K562 (cell line): ENCODE measurements at regions not wholly inside any gene's neighbourhood (a gene's known extent, or its start where the extent isn't known, plus 50 kb on each side); places are given as distances from the start of the nearest gene placed in this dataset.

Experiments used
- ATAC-seq: fragments of 200-7000 bp; cut with Tn5 transposase; 3 replicates; pipeline ENCODE4 v1.9.1; 2020; ENCODE audit warnings: moderate library complexity
- BruUV-seq: library from RNA; stranded (reverse); fragments of 400-500 nt; replicated peaks from 2 replicates; lab custom pipeline; 2021; lab: Mats Ljungman, UMichigan
- CTCF ChIA-PET: fragments of 300-600 bp; formaldehyde crosslinking; extraction: SDS; loops from one replicate; lab custom pipeline; 2021; ENCODE audit warnings: low intra/inter-chr PET ratio; lab: Yijun Ruan, JAX
- POLR2A ChIA-PET: fragments of 300-600, 350-650 bp; sonication (Branson Sonifier 250); formaldehyde crosslinking; extraction: SDS; loops from one replicate; lab custom pipeline; 2021; ENCODE audit warnings: antibody characterized with exemption, inconsistent platforms; lab: Yijun Ruan, JAX
- DNase-seq, 4 experiments: peaks; one replicate each; pipeline versions ENCODE4 v3.0.0 to v3.0.0-alpha.2; 2011 to 2018; ENCODE audit warnings: low spot score in 3 of 4, mixed read lengths in 3 of 4; ENCODE audit errors: extremely low read depth in 1 of 4
- FAIRE-seq: peaks from 2 replicates; lab custom pipeline; 2011; peaks lifted over from hg19 to GRCh38; lab: Jason Lieb, UNC
- H2AFZ ChIP-seq: 2 replicates; pipeline ENCODE4 v1.6.0; 2011; ENCODE audit warnings: low read depth, low read length, control low read depth, inconsistent platforms
- H3K27ac ChIP-seq: fragments of 200-600 bp; 3 replicates; pipeline ENCODE4 v1.8.0; 2011; ENCODE audit warnings: low read depth, mild to moderate bottlenecking, control low read depth, inconsistent platforms, low read length, moderate library complexity, mixed read lengths; ENCODE audit errors: extremely low read depth
- H3K27me3 ChIP-seq, 2 experiments: fragments of 300-600 bp in 1 of 2; 2 replicates in 1 of 2; 3 replicates in 1 of 2; pipeline versions ENCODE4 v1.6.0 to v1.8.0; 2011; ENCODE audit warnings: inconsistent platforms in 2 of 2, low read length in 2 of 2, mild to moderate bottlenecking in 1 of 2, mixed read lengths in 1 of 2, moderate library complexity in 1 of 2; ENCODE audit not compliant: control insufficient read depth in 2 of 2, insufficient read depth in 2 of 2
- H3K36me3 ChIP-seq: fragments of 300-600 bp; 3 replicates; pipeline ENCODE4 v1.8.0; 2011; ENCODE audit warnings: mild to moderate bottlenecking, low read length, inconsistent platforms; ENCODE audit not compliant: control insufficient read depth, insufficient read depth
- H3K4me1 ChIP-seq, 2 experiments: fragments of 200-600 bp in 1 of 2; replicated peaks in 1 of 2; 2 replicates in 1 of 2; 3 replicates in 1 of 2; pipeline versions ENCODE4 v1.5.1 to v1.8.0; 2011; ENCODE audit warnings: inconsistent platforms in 2 of 2, low read length in 2 of 2, mild to moderate bottlenecking in 1 of 2, mixed read lengths in 1 of 2, moderate library complexity in 1 of 2; ENCODE audit not compliant: control insufficient read depth in 2 of 2, insufficient read depth in 2 of 2
- H3K4me2 ChIP-seq: 2 replicates; pipeline ENCODE4 v1.6.1; 2011; ENCODE audit warnings: low read length, control low read depth, inconsistent platforms, mixed read lengths; ENCODE audit not compliant: insufficient read depth
- H3K4me3 ChIP-seq: fragments of 200-600 bp; sonication (generic), shearing (Covaris generic); 2 replicates; pipeline ENCODE4 v1.5.1; 2016; ENCODE audit warnings: control low read depth, inconsistent platforms
- H3K79me2 ChIP-seq: fragments of 200-600 bp; 3 replicates; pipeline ENCODE4 v1.8.0; 2011; ENCODE audit warnings: low read length, inconsistent platforms; ENCODE audit not compliant: control insufficient read depth, insufficient read depth
- H3K9ac ChIP-seq, 2 experiments: 2 replicates each; pipeline versions ENCODE4 v1.6.0 to v1.6.1; 2011; ENCODE audit warnings: low read depth in 2 of 2, low read length in 2 of 2, control low read depth in 1 of 2, inconsistent platforms in 1 of 2, mild to moderate bottlenecking in 1 of 2, mixed read lengths in 1 of 2; ENCODE audit not compliant: insufficient read depth in 1 of 2
- H3K9me1 ChIP-seq: one replicate; pipeline ENCODE4 v1.6.0; 2011; ENCODE audit warnings: inconsistent platforms, mild to moderate bottlenecking, low read length, moderate library complexity; ENCODE audit not compliant: control insufficient read depth, insufficient read depth
- H3K9me3 ChIP-seq: replicated peaks from 2 replicates; pipeline ENCODE4 v1.5.1; 2011; ENCODE audit warnings: low read depth, low read length, inconsistent platforms; ENCODE audit not compliant: control insufficient read depth, insufficient read depth
- H4K20me1 ChIP-seq: replicated peaks from 2 replicates; pipeline ENCODE4 v1.6.1; 2011; ENCODE audit warnings: low read length, inconsistent platforms, mixed read lengths; ENCODE audit not compliant: control insufficient read depth, insufficient read depth
- CBX2 ChIP-seq: fragments of 200-600 bp; sonication (generic); IDR thresholded peaks from one replicate; pipeline ENCODE4 v1.6.1; 2012; ENCODE audit warnings: mild to moderate bottlenecking, low read length, inconsistent platforms; ENCODE audit not compliant: insufficient read depth, poor library complexity, severe bottlenecking
- CTCF ChIP-seq, 3 experiments: IDR thresholded peaks in 2 of 3; conservative IDR thresholded peaks in 1 of 3; 2 replicates each; pipeline ENCODE4 v1.5.1; 2011 to 2012; ENCODE audit warnings: low read length in 3 of 3, mild to moderate bottlenecking in 3 of 3, control low read depth in 2 of 3, improper control_type of control experiment in 1 of 3, inconsistent platforms in 1 of 3, low read depth in 1 of 3, mixed read lengths in 1 of 3, moderate library complexity in 1 of 3; ENCODE audit not compliant: insufficient read depth in 2 of 3
- E2F6 ChIP-seq, 2 experiments: IDR thresholded peaks; 2 replicates each; pipeline ENCODE4 v1.6.1; 2011; ENCODE audit warnings: borderline replicate concordance in 1 of 2, control low read depth in 1 of 2, low read depth in 1 of 2, low read length in 1 of 2, mild to moderate bottlenecking in 1 of 2, mixed read lengths in 1 of 2, moderate library complexity in 1 of 2; ENCODE audit not compliant: insufficient read depth in 1 of 2, insufficient read length in 1 of 2, poor library complexity in 1 of 2, severe bottlenecking in 1 of 2; ENCODE audit errors: extremely low read depth in 1 of 2
- GABPB1 ChIP-seq: sonication (generic); formaldehyde crosslinking; IDR thresholded peaks from 2 replicates; pipeline ENCODE4 v1.8.0; 2022; ENCODE audit warnings: mild to moderate bottlenecking, missing genetic modification reagents
- IRF1 ChIP-seq: sonication (generic); formaldehyde crosslinking; IDR thresholded peaks from 2 replicates; pipeline ENCODE4 v1.8.0; 2022; ENCODE audit warnings: missing genetic modification reagents, mild to moderate bottlenecking, borderline replicate concordance
- RAD21 ChIP-seq, 2 experiments: fragments of 250-450 bp in 1 of 2; fragments of 450-650 bp in 1 of 2; sonication (Bioruptor Pico) in 1 of 2; formaldehyde crosslinking in 1 of 2; IDR thresholded peaks in 1 of 2; conservative IDR thresholded peaks in 1 of 2; 2 replicates each; pipeline versions ENCODE4 v1.4.0 to v1.8.0; 2020 to 2022; ENCODE audit warnings: mild to moderate bottlenecking in 2 of 2, moderate library complexity in 1 of 2
- TCF3 ChIP-seq: sonication (generic); formaldehyde crosslinking; IDR thresholded peaks from 2 replicates; pipeline ENCODE4 v1.4.0; 2020; ENCODE audit warnings: mild to moderate bottlenecking, missing genetic modification reagents
- WGBS: fragments of 100-300 bp; shearing (Covaris generic); methylation state at CpG from one replicate; pipeline ENCODE4 v1.1.6; 2016; ENCODE audit warnings: low coverage, mixed read lengths; ENCODE audit not compliant: insufficient coverage; ENCODE audit errors: missing lambda C conversion rate; 5-methylcytosine and 5-hydroxymethylcytosine counted together
- in situ Hi-C: fragments of 300-500 bp; cut with MboI; formaldehyde crosslinking; loops from 4 replicates; pipeline ENCODE4 v1.15.0; 2018; ENCODE audit warnings: inconsistent platforms, mixed read lengths
- intact Hi-C: fragments of 100-400 bp; cut with micrococcal nuclease; formaldehyde crosslinking; loops from 2 replicates; pipeline ENCODE4 v1.14.2; 2022

DNA sequence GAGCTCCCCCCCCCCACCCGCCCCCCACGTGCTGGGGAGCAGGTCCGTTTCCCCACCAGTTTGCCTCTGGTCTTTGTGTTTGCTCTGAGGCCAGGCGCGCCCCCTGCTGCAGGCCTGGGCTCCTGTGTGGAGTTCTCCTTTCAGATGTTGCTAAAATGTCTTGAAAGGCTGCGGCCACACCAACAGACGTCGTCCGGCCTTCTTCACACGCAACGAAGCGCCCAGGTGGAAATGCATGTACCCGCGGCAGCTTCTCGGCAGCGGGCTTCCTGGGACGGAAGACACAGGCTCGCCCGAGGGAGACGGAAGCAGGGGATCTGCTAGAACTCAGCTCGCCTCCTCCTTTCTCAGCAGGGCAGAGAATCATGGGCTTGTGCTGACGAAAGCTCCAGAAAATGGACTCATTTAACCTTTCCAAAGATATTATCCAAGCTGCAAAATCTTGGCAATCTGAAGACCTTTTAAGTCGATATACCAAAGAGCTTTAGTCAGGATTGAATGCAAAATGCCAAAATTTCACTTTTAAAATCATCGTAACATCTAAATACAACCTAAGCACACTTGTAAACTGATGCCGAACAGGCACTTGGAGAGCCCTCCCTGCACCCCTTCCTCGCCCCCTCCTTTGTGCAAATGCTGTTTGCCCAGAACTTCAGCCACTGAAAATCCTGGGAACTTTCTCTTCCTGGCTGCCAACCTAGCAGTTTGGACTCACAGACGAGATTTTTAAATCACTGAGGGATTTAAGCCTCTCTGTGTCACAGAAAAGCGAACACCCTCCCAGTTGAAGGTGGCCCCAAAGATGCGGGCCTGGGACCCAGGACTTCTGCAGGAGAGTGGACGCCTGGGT lies 125.5 kb upstream of the ZNF516 start:
- BruUV-seq, result no TSS peak
- no peaks in the 10 kb centered on the region for H3K79me2 ChIP-seq
- no peaks in the 10 kb centered on the region for H4K20me1 ChIP-seq
- no peak overlapping the region for H2AFZ ChIP-seq
- H3K4me3 ChIP-seq, result no peak overlapping the region
- no peaks in the 10 kb centered on the region for H3K9me3 ChIP-seq
- peaks cover 0 to 3% of the 10 kb centered on the region in 2 experiments; a peak in 1 of 5 replicates for H3K4me1 ChIP-seq
- H3K9ac ChIP-seq, result no peak overlapping the region
- no peak overlapping the region for H3K27ac ChIP-seq
- in situ Hi-C loops, result no loop called here
- 2% methylated on average over 22 of the region's 30 CpGs for WGBS
- FAIRE-seq (no peak), ATAC-seq (peak; percentile 77), DNase-seq (peak in 3 of 4 experiments; percentile 8 to 20 (median 17))
- CTCF ChIA-PET, result no interaction called here
- peaks cover 0 to 31% of the 10 kb centered on the region in 2 experiments for H3K27me3 ChIP-seq
- POLR2A ChIA-PET, result no interaction called here
- no peaks in the 10 kb centered on the region for H3K36me3 ChIP-seq
- intact Hi-C loops, result no loop called here
- TF ChIP-seq IRF1 (no peak), CTCF (IDR thresholded peaks at IDR 0.05 in 2 of 3, conservative IDR thresholded peaks at IDR 0.05 in 1 of 3; ENCODE audit: insufficient read depth in 2 of 3, low read depth in 1 of 3, low read length in 3 of 3) (peak in 2 of 3 experiments; percentile 27 to 40; a peak in 4 of 6 replicates), TCF3 (CRISPR knock-in tag) (no peak), CBX2 (no peak), E2F6 (IDR thresholded peaks at IDR 0.05; ENCODE audit: borderline replicate concordance in 1 of 2, extremely low read depth in 1 of 2, insufficient read depth in 1 of 2, insufficient read length in 1 of 2, low read depth in 1 of 2, low read length in 1 of 2, poor library complexity in 1 of 2, severe bottlenecking in 1 of 2) (peak in 1 of 2 experiments; percentile 27), RAD21 (CRISPR knock-in tag; conservative IDR thresholded peaks at IDR 0.05 in 1 of 2, IDR thresholded peaks at IDR 0.05 in 1 of 2) (0 out of 4 replicates have a peak, but pooled peaks of 1 of the 2 experiments have one; percentile 9), GABPB1 (CRISPR knock-in tag) (no peak)
- no peaks in the 10 kb centered on the region for H3K9me1 ChIP-seq
- no peak overlapping the region for H3K4me2 ChIP-seq
